NCI-H446 treated with DMSO at 0.1 percent for 48 hours (cell line): ENCODE measurements at regions not wholly inside any gene's neighbourhood (a gene's known extent, or its start where the extent isn't known, plus 50 kb on each side); places are given as distances from the start of the nearest gene placed in this dataset.

Source experiments
- DNase-seq: peaks from one replicate; lab custom pipeline; 2025; lab: John Stamatoyannopoulos, UW

- DNase-seq = no peak
Observed at GRCh38 chr15:27619204-27619603, 479.9 kb downstream of the OCA2 start.

DNA sequence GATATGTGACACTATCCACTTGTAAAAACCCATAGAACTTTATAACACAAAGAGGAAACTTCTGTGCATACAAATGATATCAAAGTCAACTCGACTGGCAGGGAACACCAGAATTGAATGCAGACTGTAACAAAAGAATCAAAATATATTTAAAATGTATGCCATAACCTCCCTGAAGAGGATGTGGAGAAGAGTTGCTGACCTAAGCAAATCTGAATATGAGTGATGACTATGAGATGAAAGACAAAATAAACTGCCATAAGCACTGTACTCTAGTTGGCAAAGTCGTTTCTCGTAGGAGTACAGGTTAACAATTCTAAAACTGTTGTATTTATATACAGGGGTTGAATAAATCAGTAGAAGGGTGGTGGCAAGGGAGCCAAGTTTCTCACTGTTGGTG is 482.1 kb downstream of the OCA2 start:
- DNase-seq = no peak

DNA sequence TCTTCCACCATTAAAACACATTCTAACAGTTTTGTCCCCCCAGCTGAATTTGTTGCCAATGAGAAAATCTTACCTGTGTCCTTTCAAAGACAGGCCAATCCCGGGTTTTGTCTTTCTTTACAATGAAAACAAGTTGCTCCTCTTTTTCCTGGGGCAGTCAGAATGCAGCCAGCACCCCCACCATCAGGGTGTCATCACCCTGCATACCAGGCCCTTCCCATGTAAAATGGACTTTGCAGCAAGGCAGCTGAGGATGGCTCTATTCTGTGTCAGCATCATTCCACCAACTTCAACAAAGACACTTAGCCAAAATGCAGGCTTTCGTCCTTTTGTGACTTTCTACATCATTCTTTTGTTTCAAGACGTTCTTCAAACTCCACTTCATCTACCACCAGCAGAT is 490.9 kb downstream of the OCA2 start:
- no peak for DNase-seq

DNA sequence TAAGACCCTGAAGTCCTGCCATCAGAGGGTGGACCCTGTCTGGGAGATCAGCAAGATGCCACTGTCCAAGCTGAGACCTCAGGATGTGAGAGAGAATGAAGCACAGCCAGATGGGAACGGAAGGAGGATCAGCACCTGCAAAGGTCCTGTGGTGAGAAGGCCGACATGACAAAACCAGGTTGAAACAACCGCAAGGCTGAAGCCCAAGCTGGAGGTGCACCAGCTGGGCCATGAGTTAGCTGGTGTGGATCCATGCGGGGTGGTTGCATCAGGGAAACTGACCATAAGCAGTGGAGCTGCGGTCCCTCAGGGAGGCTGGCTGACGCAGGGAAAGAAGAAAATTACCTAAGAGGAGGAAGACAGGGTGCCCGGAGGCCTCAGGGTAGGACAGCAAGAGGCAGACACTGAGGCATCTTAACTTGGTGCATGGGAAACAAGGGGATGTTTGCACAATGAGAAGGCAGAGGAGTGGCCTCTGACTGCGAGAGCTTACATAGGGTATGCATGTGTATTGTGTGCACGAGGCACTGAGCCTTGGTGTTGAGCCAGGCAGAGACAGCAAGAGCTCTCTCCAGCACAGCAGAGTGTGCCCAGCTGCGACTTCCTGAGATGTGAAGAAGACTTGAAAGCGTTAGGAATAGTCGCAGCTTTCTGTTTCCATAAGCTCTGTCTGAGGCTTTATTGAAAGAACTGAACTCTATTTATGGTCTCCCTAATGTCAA is 497.7 kb downstream of the OCA2 start:
- no peak for DNase-seq

DNA sequence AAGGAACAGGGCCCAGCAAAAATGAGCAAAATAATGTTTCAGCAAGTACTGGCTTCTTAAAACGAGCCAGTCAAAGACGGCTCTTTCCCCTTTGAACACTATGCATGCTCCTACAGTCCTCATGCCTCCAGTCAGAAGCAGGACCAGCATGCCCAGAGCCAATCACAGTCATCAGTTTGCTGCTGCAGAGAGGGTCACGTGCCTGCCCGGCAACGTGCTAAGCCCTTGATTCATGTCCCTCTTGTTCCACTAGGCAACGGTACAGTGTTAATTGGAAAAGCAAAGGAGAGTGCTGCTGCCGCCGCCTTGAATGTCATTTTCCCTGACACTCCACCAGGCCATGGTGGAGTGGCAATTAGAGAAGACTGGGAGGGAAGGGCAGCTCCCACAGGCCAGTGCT is 500.1 kb downstream of the OCA2 start:
- DNase-seq = no peak

- DNase-seq = no peak
Observed at GRCh38 chr15:27598251-27599009, 500.7 kb downstream of the OCA2 start.

- DNase-seq = no peak
Observed at GRCh38 chr15:27595211-27595610, 503.9 kb downstream of the OCA2 start.

DNA sequence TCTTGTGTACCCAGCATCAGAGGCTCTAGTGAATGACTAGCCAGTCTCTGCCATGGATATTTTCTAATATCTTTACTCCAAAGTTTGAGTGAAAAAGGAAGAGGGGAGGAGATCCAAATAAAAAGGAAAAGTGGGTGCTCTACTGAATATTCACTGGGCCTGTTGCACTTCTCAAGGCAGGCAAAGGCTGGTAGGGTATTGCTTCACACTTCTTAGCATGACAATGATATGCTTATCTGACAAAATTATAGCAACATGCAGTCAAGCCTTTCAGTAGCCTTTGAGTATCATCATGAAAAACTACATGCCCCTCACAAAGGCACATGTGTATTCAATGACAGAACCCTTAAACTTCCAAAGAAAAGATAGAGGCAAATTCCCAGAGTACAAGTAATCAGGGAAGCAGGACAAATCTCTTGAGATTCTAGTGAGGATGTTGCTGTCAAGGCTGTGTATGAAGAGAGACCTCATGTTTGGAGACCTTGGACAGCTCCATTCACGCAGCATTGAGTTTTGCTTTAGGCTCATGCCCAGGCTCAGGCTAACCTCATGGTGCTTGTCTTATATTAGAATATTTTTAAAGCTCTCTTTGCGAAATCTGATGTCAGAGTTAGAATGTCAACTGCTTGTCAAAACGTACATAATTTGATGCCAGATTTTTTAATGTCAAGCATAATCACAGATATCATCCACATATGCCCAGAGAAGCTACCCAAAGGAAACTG is 506.9 kb downstream of the OCA2 start:
- no peak for DNase-seq
